Body of pancreas (tissue), 4 donors: ENCODE measurements at regions not wholly inside any gene's neighbourhood (a gene's known extent, or its start where the extent isn't known, plus 50 kb on each side); places are given as distances from the start of the nearest gene placed in this dataset.

Experiments
- ATAC-seq: fragments of 150-250 bp; one replicate; pipeline ENCODE4 v1.9.1; 2016
- DNase-seq, 4 donors: peaks; one replicate each; pipeline ENCODE4 v3.0.0-alpha.2; 2019
- H3K27ac ChIP-seq, 4 donors: fragments of 200-600 bp; sonication (generic); 1 replicate in 3 of 4; 2 replicates in 1 of 4; pipeline versions ENCODE4 v1.5.1 to v1.6.1; 2016 to 2019; ENCODE audit warnings: mild to moderate bottlenecking in 1 of 4, mixed read lengths in 1 of 4, moderate library complexity in 1 of 4
- H3K27me3 ChIP-seq, 2 donors: fragments of 200-600 bp; sonication (generic); one replicate each; pipeline ENCODE4 v1.6.0; 2016; ENCODE audit warnings: mild to moderate bottlenecking in 1 of 2
- H3K36me3 ChIP-seq, 2 donors: fragments of 200-600 bp; sonication (generic); replicated peaks in 1 of 2; 2 replicates each; pipeline ENCODE4 v1.5.1; 2016; ENCODE audit warnings: low read depth in 2 of 2; ENCODE audit not compliant: insufficient read depth in 1 of 2
- H3K4me1 ChIP-seq: fragments of 200-600 bp; sonication (generic); one replicate; pipeline ENCODE4 v1.6.0; 2016
- H3K4me3 ChIP-seq, 2 donors: fragments of 200-600 bp; sonication (generic); 1 replicate in 1 of 2; 2 replicates in 1 of 2; pipeline ENCODE4 v1.5.1; 2016 to 2019
- H3K9me3 ChIP-seq, 3 donors: fragments of 200-600 bp; sonication (generic); 1 replicate in 2 of 3; 2 replicates in 1 of 3; pipeline ENCODE4 v1.5.1; 2016
- CTCF ChIP-seq, 7 experiments: fragments of 450-650 bp in 4 of 7; fragments of 200-600 bp in 3 of 7; sonication (generic) in 3 of 7; IDR thresholded peaks; one replicate each; pipeline ENCODE4 v1.5.1; 2016 to 2019; ENCODE audit warnings: antibody characterized with exemption in 7 of 7
- POLR2A ChIP-seq, 3 donors: fragments of 450-650 bp; IDR thresholded peaks; one replicate each; pipeline ENCODE4 v1.6.1; 2016; ENCODE audit warnings: antibody characterized with exemption in 3 of 3, mild to moderate bottlenecking in 2 of 3
- WGBS, 2 donors: methylation state at CpG; one replicate each; pipeline ENCODE4 v1.1.5; 2017; 5-methylcytosine and 5-hydroxymethylcytosine counted together
- intact Hi-C: fragments of 100-400 bp; cut with DNase I; formaldehyde crosslinking; loops from one replicate; pipeline ENCODE4 v1.15.1; 2023

- WGBS, 2 donors, result 41 to 57% methylated on average over 3 of the region's 3 CpGs
- Histone ChIP-seq H3K36me3 (no peaks in the 10 kb centered on the region), H3K4me3 (no peak overlapping the region), H3K4me1 (no peaks in the 10 kb centered on the region), H3K27ac (no peak overlapping the region), H3K9me3 (no peaks in the 10 kb centered on the region), H3K27me3 (no peaks in the 10 kb centered on the region)
- no peak for TF ChIP-seq CTCF (IDR thresholded peaks at IDR 0.05)
- no peak for TF ChIP-seq POLR2A (IDR thresholded peaks at IDR 0.05)
- ATAC-seq, result no peak
- DNase-seq, result no peak
- intact Hi-C loops, result no loop called here
Observed at GRCh38 chr13:89255844-89256406, 1584.8 kb downstream of the SLITRK5 start.

GRCh38 chr13:89267734-89268133, 1596.6 kb downstream of the SLITRK5 start:
- H3K4me3 ChIP-seq, result no peak overlapping the region
- WGBS, 2 donors, result 76 to 81% methylated on average over 3 of the region's 3 CpGs
- no peaks in the 10 kb centered on the region for H3K36me3 ChIP-seq
- no peaks in the 10 kb centered on the region for H3K27me3 ChIP-seq
- no peak for ATAC-seq
- no peak for DNase-seq
- no peaks in the 10 kb centered on the region for H3K9me3 ChIP-seq
- intact Hi-C loops, result no loop called here
- H3K27ac ChIP-seq, result no peak overlapping the region
- H3K4me1 ChIP-seq, result no peaks in the 10 kb centered on the region
- TF ChIP-seq CTCF (IDR thresholded peaks at IDR 0.05) (no peak), POLR2A (IDR thresholded peaks at IDR 0.05) (no peak)

GRCh38 chr13:89269737-89270136, 1598.6 kb downstream of the SLITRK5 start:
- Histone ChIP-seq H3K27ac (no peak overlapping the region), H3K4me3 (no peak overlapping the region), H3K36me3 (no peaks in the 10 kb centered on the region), H3K27me3 (no peaks in the 10 kb centered on the region), H3K9me3 (no peaks in the 10 kb centered on the region), H3K4me1 (no peaks in the 10 kb centered on the region)
- no peak for ATAC-seq
- 64 to 68% methylated on average over 2 of the region's 2 CpGs for WGBS, 2 donors
- DNase-seq, result no peak
- intact Hi-C loops, result no loop called here
- TF ChIP-seq CTCF (IDR thresholded peaks at IDR 0.05) (no peak), POLR2A (IDR thresholded peaks at IDR 0.05) (no peak)

GRCh38 chr13:89270736-89271135, 1599.6 kb downstream of the SLITRK5 start:
- no peak for TF ChIP-seq CTCF (IDR thresholded peaks at IDR 0.05)
- TF ChIP-seq POLR2A (IDR thresholded peaks at IDR 0.05), result no peak

GRCh38 chr13:89279374-89279773, 1608.2 kb downstream of the SLITRK5 start:
- Histone ChIP-seq H3K27me3 (no peaks in the 10 kb centered on the region), H3K36me3 (no peaks in the 10 kb centered on the region), H3K4me3 (no peak overlapping the region), H3K4me1 (no peaks in the 10 kb centered on the region), H3K27ac (no peak overlapping the region), H3K9me3 (no peaks in the 10 kb centered on the region)
- TF ChIP-seq CTCF (IDR thresholded peaks at IDR 0.05) (no peak), POLR2A (IDR thresholded peaks at IDR 0.05) (no peak)
- ATAC-seq (no peak), DNase-seq (no peak)
- 66 to 69% methylated on average over 5 of the region's 5 CpGs for WGBS, 2 donors
- intact Hi-C loops, result no loop called here

More at GRCh38 chr13:89270736-89271135, 1599.6 kb downstream of the SLITRK5 start:
- H3K4me1 ChIP-seq, result no peaks in the 10 kb centered on the region
- 45 to 47% methylated on average over 3 of the region's 3 CpGs for WGBS, 2 donors
- H3K4me3 ChIP-seq, result no peak overlapping the region
- no peaks in the 10 kb centered on the region for H3K9me3 ChIP-seq
- intact Hi-C loops, result no loop called here
- H3K27ac ChIP-seq, result no peak overlapping the region
- ATAC-seq (no peak), DNase-seq (no peak)
- no peaks in the 10 kb centered on the region for H3K27me3 ChIP-seq
- H3K36me3 ChIP-seq, result no peaks in the 10 kb centered on the region
